Fibroblast of skin of abdomen (primary cell): ENCODE measurements at regions not wholly inside any gene's neighbourhood (a gene's known extent, or its start where the extent isn't known, plus 50 kb on each side); places are given as distances from the start of the nearest gene placed in this dataset.

Source experiments
- DNase-seq: peaks from one replicate; pipeline ENCODE4 v3.0.0-alpha.2; 2013

DNA sequence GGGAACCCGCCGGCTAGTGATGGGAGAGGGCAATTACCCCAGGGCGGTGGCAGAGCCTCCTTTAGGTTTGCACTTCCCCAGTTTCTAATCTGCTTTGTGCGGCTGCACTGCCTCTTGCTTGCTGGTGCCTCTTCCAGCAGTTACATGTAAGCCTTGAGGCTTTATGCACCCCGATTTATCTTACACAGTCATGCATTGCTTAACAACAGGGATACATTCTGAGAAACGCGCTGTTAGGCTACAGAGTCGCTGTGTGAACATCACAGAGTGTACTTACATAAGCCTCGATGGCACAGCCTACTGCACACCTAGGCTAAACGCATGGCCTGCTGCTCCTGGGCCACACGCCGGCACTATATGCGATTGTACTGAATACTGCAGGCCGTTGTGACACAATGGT lies 155.6 kb upstream of the MKI67 start:
- DNase-seq, result no peak

DNA sequence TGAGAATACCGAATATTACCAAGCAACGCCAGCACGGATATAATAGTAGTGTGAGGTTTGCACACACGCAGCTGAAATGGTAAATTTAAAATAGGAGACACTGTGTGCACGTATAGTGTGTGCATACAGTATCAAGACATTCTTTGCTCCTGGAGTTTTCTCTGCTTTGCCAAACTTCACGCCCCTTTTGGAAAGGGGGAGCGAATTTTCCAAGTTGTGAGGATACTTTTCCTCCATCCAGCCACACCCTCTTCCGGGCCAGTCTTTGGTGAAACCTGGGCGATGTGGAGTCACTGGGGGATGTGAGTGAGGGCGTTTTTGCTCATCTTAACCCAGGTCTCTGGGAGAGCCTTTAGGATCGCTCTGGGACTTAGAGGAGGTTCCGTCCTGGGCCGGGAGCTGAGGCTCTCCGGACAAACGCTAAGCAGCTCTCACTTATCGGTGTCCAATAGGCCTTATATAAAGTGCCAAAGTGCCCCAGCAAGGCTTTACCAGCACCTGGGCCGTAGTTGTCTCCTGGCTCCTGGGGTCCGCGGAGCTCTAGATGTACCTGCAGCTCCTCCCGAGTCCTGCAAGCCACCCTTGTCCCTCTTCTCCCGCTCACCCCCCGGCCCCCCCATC lies 160.0 kb upstream of the MKI67 start:
- no peak for DNase-seq

DNA sequence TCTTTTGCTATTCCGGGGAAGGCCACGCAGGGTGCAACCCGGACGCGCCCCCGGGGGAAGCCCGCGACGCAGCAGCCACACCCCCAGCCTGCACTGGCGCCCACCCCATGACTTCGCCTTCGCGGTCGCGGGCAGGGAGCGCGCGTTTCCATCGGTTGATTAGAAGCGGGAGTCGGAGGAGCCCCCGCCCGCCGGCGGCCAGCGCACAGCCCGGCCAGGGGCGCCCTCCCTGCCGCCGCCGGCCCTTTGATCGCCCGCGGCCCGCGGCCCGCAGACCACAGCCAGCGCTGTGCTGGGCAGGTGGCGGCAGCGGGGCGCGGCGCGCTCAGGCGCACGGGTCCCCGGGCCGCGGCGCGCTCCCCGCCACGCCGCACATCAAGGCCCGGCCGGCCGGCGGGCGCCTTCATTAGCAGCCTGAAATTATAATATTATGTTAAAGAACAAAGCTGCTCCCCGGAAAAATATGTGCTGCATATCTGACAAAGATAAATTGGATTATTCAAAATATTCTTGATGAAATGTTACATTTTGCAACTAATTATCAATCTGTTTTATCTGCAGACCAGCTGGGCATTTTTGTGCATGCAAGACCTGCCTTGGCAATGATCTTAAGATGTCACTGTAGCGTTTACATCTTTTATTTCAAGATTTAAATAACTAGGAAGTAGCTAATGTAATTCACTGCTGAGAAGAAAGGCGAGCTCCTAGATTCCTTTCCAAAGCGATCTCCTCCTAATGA lies 160.7 kb upstream of the MKI67 start:
- DNase-seq, result no peak

DNA sequence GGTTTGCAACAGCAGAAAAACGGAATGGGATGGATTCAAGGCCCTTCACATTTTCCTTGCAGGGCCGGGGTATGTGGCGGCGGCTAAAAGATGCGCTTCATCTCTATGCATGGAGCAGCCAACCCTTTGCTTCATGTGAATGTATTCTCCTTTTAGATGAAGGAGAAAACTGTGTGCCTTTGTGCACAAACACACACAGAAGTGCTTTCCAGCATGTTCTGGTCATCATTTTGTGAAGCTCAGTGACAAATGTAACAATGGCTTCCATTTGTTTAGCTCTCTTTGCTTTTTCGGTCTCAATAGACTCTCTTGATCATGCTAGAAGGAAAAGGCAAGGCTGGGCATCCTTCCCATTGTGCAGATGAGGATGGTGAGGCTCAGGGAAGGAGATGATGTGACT lies 161.7 kb upstream of the MKI67 start:
- DNase-seq, result no peak

DNA sequence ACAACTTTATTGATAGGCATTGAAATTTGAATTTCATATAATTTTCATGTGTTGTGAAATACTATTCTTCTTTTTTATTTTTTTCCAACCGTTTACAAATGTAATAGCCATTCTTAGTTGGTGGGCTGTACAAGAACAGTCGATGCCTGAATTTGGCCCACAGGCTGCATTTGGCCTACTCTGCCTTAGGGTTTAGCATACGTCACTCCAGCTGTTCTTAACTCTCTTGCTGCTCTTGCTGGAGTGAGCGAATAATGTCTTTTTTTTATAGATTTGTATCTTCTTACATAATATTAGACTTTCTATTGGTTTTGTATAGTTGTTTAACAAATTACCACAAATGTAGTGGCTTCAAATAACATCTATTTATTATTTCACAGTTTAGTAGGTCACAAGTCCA lies 163.4 kb upstream of the MKI67 start:
- DNase-seq, result no peak

DNA sequence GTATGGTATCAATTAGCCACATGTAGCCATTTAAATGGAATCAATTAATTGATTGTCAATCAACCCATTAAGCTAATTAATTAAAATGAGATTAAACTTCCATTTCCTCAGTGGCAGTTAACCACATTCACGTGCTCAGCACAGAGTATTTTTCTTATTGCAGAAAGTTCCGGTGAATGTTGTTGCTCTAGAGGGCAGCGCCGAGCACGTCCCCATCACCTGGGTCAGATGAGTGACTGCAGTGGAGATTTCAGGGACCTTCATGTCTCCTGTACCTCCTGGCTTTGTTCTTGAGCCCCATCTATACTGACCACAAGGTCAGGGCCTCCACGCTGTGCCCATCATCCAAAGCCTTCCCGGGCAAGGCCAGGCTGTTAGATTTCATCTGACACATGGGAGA lies 168.8 kb upstream of the MKI67 start:
- no peak for DNase-seq

DNA sequence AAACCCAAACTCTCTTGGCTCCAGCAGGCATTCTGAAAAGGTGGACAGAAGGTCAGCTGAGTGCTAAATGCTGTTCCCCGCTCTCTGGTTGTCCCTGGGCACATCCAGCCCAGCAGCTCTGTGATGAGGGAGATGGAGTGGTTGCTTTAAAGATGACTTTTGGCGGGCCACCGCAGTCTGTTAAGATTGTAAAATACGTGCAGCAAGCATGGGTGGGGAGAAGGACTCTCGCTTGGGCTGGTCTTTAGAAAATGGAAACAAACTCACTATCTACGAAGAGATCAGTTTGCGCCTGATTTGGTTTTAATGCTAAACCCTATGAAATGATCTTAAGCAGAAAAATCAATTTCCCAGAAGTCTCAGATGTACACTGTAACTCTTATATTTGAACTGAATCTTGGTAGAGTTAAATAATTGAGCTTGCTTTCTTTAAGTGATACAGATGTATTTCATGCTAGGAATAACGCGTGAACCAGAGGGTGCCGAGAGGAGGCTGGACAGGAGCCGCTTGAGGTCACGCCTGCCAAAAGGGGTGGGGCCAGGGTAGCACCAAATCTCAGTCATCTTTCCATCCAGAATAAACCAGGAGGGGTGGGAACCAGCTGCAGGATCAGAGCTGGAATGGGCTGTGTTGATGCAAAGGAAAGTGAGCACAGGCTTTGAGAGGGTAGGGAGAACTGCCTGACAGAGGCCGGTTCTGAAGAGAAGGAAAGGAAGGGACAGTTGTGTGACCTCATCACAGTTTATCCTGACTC lies 170.2 kb upstream of the MKI67 start:
- no peak for DNase-seq

DNA sequence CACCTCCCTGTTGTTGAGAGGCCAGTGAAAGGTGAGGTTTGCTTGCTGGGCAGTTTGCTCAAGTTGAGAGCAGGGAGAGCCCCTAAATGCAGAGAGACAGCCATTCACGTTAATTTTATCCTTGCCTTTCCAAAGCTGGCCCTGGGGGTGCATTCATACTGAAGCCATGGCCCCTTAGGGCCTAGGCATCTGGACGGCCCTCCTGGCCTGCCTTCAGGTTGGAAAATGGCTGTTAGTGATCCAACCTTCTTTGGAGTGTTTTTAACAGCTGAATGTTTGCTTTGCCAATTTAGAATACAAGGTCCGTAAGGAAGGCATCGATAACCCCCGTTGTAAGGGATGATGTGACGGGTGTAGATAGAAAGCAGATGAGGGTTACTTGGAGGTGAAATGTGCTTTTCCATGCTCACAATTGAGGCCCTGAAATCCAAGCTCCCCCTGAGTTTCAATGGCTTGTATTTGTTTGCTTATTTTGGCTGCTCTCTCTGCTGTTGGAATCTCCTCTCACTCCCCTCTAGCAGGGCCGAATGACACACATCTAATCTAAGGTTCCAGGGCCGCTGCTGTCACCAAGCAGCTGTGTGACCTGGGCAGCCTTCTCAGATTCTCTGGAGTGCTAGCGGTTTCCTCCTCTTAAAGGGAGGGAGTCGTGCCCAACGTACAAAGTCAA lies 171.6 kb upstream of the MKI67 start:
- DNase-seq, result no peak

DNA sequence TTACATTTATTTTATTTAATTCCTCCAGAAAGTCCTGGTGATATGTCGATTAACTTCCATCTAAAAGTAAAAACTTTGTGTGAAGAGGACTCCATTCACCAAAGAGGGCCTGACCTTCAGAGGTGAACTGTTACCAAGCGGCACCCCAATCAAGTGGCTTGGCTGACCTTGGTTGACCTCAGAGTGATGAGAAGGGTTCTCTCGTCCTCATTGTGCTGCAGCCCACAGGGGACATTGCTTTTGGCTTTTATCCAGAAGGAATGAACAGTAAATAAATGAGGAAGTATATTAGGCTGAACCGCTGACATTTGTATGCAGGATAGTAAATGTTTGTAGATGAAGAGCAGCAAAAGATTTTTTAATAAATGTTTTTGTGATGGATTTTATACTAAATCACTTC lies 172.4 kb upstream of the MKI67 start:
- DNase-seq, result no peak

DNA sequence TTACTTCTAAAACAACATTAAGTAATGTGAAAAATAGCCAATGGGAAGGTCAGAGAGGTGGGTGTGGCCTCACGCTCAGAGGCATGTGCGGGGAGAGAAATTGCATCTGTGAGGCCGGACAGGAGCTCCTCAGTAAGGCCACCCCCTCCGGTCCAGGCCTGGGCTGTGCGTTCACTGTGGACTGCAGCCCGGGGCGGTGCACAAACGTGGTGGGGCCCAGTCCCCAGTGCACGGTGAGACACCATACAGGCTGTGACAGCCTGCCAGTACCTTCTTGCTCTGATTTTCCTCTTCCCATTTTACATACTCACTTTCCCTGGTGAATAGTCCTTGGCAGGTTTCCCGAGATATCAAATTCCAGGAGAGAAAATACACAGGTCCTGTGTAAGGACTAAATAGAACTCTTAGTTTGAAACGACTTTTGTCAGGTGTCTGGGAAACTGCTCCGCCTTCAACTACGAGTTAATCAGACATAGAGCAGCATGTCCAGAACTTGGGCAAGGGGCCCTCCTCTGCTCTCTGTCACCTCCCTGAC lies 174.1 kb upstream of the MKI67 start:
- DNase-seq, result no peak

DNA sequence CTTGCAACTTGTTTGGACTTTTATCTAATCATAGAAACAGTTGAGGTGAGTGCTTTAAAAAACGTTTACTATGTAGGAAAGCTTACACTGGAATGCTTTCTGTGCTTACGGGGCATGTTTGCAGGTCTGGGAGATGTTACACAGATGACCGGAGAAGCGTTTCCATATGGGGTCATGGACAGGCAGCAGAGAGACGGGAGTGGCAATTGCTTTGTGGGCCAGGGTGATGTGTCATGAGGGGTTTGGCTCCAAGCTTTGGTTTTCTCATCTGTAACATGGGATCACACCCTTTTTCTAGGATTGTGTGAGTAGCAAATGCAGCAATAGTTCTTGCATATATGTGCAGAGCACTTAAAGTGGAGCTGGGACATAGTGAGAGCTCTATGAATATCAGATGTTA lies 174.8 kb upstream of the MKI67 start:
- DNase-seq, result no peak

DNA sequence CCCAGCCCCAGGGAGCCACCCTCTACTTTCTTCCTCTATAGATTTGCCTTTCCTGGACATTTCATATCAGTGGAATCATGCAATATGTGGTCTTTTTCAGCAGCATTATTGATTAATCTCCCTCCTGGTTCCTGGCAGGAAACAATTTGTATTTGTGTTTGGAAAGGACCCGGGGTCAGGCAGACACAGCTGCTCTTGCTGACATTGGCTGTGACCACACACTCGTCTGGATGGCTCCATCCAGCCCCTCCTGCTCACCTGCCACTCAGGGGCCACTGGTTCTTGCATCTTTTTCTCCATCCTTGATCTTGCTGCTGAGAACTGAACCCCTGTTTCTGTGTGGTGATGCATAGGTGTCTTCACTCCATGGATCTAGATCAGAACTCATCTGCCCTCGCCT lies 176.6 kb upstream of the MKI67 start:
- no peak for DNase-seq

DNA sequence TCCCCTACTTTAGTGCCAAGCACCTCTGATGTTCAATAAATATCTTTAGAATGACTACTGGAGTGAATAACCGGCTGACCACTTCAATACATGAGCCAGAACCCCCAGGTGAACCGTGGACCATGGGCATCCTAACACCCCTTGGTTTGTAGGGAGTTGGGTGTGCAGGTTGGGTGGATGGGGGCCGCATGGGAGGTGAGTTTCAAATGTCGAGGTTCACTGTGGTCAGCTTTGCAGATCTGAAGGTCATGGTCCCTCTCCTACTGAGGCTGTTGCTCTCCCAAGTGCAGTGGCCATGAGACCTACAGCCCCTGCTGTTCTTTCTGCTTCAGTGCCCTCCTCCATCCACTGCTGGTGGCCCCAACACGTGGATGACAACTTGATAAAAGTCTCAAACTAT lies 178.0 kb upstream of the MKI67 start:
- DNase-seq, result no peak

DNA sequence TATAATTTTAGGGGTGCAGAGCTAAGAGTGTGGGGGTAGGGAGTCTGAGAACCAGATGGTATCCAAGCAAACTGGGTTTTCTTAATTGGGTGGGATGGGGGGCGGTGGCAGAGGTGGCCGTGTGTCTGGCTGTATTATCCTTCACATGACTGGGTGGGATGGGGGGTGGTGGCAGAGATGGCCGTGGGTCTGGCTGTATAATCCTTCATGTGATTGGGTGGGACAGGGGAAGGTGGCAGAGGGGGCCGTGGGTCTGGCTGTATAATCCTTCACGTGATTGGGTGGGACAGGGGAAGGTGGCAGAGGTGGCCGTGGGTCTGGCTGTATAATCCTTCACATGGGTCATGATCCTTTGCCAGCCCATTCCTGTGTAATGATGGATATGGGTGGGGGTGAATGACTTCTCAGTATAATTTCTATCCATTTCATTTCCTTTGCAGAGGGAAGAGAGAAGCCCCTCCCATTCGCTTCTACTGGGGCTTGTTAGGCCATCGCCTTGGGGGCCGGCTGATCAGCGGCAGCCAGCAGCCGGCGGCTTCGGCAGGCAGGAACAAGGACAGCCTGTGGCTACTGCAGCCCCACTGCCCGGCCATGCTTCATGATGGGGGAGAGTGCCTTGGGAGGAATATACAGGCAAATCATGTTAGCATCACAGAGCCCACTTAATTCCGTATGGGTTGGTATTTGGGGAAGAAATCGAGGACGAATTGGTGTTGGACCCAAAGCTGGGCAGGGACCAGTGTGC lies 179.6 kb upstream of the MKI67 start:
- no peak for DNase-seq

DNA sequence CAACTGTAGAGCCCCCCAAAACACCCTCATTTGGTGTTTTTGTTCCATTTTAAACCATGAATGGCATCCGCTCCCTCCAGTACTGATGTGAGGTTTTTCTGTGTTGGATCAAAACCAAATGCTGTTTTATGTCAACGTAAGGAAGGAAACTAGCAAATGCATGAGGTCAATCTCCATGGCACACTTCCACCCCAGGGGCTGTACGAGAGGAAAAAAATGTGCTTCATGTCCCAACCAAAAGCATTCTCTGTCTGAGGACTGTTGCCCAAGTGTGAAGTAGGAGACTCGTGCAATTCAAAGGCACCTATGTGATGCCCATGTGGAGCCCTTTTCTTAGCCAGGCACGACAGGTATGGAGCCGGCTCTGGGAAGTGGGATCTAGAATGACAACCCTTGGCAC lies 180.3 kb upstream of the MKI67 start:
- DNase-seq, result no peak

DNA sequence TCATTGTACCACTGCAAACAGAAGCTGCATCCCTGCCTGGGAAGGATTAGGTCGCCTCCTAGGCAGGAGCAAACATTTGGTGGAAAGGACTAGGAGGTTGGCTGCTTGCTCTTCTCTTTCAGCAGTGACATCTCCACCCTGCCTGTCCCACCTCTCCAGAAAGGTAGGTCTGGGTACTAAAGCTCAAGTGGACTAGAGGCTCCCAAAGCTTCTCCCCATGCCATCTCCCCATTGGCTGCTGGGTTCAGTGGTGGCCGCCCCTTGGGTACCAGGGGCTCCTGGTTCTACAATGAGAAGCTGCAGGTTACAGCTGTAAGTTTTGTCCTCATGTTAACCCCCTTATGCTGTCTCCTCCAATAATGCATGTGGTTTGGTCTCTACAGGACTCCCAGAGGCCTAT lies 180.7 kb upstream of the MKI67 start:
- no peak for DNase-seq

DNA sequence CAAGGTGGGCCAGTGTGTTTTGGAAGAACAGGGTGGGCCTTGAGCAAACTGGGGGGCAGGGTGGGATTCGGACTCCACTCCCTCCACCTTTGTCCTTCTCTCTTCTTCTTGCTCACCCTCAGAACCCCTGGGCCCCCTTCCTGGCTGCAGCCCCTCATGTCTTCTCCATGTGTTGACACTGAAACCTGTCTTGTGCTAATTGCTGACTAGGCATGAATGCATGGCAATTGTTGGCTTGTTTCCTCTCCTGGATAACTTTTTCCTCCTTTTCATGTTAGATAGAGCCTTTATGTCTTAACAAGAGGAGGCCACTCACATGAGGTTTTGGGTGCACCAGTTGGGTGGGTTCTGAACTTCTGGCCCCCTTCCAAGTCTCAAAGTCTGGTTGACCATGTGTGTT lies 181.6 kb upstream of the MKI67 start:
- no peak for DNase-seq

DNA sequence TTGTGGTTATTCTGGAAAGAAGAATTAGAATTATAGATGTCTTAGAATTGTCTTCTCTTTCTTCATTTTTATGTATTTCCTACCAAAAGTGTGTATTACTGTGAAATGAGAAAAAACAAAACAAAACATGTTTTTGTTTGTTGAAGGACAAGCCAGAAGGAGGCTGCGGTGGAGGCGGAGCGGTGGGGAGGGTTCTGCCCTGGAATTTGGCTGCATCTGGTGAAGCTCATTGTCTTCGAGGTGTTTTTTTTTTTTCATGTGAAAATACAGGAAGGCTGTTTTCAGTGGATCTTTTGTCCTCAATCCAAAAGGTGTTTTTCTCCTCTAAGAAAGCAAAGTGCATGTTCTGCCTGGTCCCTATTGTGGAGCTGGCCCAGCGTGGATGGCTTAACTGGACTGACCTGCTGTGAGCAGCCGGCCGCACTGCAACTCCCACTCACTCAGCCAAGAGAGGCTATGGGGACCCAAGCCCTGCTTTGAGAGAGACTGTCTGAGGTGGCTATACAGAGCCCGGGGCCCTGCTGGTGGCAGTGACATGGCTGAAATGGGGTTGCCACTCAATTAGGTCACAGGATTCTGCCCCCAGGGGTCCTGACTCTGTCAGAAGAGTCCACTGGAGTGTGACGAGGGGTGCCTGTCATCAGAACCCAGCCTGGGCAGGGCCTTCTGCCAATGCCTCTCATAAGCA lies 184.9 kb upstream of the MKI67 start:
- DNase-seq, result no peak

DNA sequence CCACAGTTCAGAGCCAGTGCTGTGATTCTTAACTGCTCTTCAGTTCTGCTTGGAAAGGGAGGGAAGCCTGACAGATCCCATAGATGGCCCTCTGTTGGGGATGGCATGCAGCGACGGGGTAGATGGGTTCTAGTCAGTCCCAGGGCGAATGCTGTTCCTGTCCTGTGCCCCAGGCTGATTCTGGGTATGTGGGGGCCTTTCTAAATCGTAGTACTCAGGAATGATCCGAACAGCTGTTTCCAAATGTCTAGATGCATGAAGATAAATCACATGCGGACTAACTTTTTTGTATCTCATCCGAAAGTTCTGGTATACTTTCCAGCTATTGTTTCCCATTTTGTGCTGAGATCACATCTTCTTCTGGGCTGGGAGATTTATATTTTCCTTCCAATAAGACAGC lies 186.0 kb upstream of the MKI67 start:
- DNase-seq, result no peak

DNA sequence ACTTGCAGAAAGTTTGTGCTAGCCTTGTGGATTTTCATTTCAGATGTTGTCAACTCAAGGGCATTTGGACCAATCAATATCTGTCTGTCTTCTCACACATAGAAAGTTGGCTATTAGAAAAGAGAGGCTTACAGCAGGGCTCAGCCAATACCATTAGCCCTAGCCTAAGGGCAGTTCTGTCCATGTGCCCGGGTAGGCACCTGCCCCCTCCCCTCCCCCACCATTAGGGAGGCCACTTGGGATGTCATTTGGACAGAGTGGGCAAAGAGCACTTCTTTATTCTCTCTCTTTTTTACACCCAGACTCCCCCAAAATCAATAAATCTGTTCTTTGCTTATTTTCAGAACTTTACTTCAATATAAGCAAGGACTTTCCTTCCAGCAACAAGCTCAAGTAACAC lies 188.5 kb upstream of the MKI67 start:
- DNase-seq, result no peak

DNA sequence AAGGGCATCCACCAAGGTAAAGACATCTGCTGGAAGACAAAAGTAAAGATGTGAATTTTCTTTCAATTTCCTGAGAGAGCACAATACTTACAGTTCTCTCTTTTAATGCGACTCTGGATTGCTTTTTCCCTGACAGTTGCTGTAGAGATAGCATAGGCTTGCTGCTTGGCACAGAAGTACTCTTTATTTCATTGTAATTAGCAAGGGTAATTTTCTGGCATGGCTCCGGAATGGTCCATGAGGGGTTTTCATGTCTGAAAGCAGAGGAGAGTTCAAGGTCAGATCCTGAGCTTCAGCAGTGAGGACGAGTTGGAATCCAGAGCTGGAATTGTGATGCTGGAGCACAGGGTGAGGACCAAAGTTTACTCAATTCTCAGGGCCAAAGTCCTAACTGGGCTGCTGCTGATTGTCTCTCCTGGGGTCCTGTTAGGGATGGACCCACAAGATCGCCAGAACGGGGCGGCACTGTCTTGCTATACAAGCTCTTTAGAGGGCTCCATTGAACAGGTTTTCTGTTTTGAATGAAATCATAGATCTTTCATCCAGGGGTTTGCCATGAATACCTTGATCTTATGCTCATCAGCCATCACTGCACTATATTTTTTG lies 190.0 kb upstream of the MKI67 start:
- DNase-seq, result no peak
